ENCODE measurements at regions not wholly inside any gene's neighbourhood (a gene's known extent, or its start where the extent isn't known, plus 50 kb on each side); places are given as distances from the start of the nearest gene placed in this dataset.

DNA sequence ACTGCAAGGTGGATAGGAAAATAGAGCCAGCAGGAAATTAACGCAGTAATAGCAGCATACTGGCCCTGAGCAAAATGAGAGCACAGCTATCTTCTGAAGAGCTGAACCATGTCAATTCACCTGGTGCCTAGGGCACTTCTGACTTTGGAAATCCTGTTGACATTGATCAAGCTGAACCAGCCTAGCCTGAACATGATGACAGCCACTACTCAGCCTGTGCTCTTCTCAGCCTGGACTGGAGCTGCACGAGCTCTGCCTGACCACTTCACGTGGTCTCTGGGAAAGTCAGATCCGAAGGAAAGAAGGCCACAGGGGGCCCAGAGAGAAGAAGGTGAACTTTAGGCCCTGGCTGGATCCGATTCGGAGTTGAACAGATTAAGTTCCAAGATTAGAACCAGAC is 421.9 kb downstream of the LPIN1 start:
- no peaks in the 10 kb centered on the region for H3K9me3 ChIP-seq
- DNase-seq (no peak), ATAC-seq (no peak)
- intact Hi-C loops (cut with DNase I, micrococcal nuclease), result no loop called here
- no peak for TF ChIP-seq CTCF (IDR thresholded peaks at IDR 0.05)
- H3K36me3 ChIP-seq (ENCODE audit: low read depth), result no peaks in the 10 kb centered on the region
- peaks cover 5% of the 10 kb centered on the region for H3K4me1 ChIP-seq (ENCODE audit: low read depth)
- H3K4me3 ChIP-seq, result no peak overlapping the region

DNA sequence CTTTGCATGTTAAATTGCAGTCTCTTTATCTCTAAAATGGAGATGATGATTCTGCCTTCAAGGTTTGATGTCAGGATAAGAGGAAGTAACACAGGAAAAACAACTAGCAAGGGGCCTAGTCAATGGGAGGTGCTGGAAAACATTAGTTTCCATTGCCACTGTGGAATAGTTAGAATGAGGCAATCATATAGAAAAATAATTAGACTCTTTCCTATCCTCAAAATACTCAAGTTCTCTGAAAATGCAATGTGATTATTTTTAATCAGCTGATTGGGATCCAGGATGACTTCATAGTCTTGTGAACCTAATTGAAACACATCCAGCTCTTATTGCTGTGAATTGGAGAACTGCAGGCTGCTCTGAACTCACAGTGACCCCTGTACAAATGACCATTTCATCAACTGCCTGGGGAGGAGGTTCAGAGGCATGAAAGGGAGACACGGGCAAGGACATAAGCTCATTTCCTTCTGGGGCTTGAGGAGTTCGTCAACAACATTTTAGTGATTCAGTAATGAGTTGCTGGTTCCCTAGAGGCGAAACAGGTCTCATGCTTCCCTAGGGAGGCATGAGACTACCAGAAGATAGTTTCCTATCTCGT is 422.5 kb downstream of the LPIN1 start:
- H3K4me3 ChIP-seq, result no peak overlapping the region
- TF ChIP-seq CTCF (IDR thresholded peaks at IDR 0.05), result no peak
- intact Hi-C loops (cut with DNase I, micrococcal nuclease), result no loop called here
- ATAC-seq, result peak; percentile 44
- no peak for DNase-seq
- peaks cover 5% of the 10 kb centered on the region for H3K4me1 ChIP-seq (ENCODE audit: low read depth)
- no peaks in the 10 kb centered on the region for H3K36me3 ChIP-seq (ENCODE audit: low read depth)
- no peaks in the 10 kb centered on the region for H3K9me3 ChIP-seq

- Histone ChIP-seq H3K36me3 (ENCODE audit: low read depth) (no peaks in the 10 kb centered on the region), H3K9me3 (no peaks in the 10 kb centered on the region), H3K4me3 (no peak overlapping the region), H3K4me1 (ENCODE audit: low read depth) (peaks cover 5% of the 10 kb centered on the region)
- DNase-seq (peak in 1 of 3 donors; percentile 32), ATAC-seq (peak; percentile 49)
- no peak for TF ChIP-seq CTCF (IDR thresholded peaks at IDR 0.05)
- intact Hi-C loops (cut with DNase I, micrococcal nuclease), result no loop called here
These were observed 423.3 kb downstream of the LPIN1 start for GRCh38 chr2:12169721-12170120.

- Histone ChIP-seq H3K4me1 (ENCODE audit: low read depth) (peaks cover 5% of the 10 kb centered on the region), H3K9me3 (no peaks in the 10 kb centered on the region), H3K36me3 (ENCODE audit: low read depth) (no peaks in the 10 kb centered on the region), H3K4me3 (no peak overlapping the region)
- ATAC-seq (no peak), DNase-seq (no peak)
- no peak for TF ChIP-seq CTCF (IDR thresholded peaks at IDR 0.05)
- intact Hi-C loops (cut with DNase I, micrococcal nuclease), result no loop called here
These were observed 423.7 kb downstream of the LPIN1 start for GRCh38 chr2:12170121-12170520.

GRCh38 chr2:12173271-12173942 is 427.0 kb downstream of the LPIN1 start:
- DNase-seq (no peak), ATAC-seq (no peak)
- no peak overlapping the region for H3K4me3 ChIP-seq
- no peaks in the 10 kb centered on the region for H3K36me3 ChIP-seq (ENCODE audit: low read depth)
- H3K4me1 ChIP-seq (ENCODE audit: low read depth), result peaks cover 5% of the 10 kb centered on the region
- no peaks in the 10 kb centered on the region for H3K9me3 ChIP-seq
- TF ChIP-seq CTCF (IDR thresholded peaks at IDR 0.05), result no peak
- intact Hi-C loops (cut with DNase I, micrococcal nuclease), result no loop called here

All from mucosa of descending colon (tissue), 3 donors.